Activated CD4-positive, alpha-beta T cell treated with anti-CD3 and anti-CD28 coated beads for 36 hours (primary cell): ENCODE measurements at regions not wholly inside any gene's neighbourhood (a gene's known extent, or its start where the extent isn't known, plus 50 kb on each side); places are given as distances from the start of the nearest gene placed in this dataset.
"Not testable (repeated sequence)": the region's sequence is repeated elsewhere in the genome, so short reads cannot be mapped to it uniquely, and the experiment has no call there.

Experiments used
- ATAC-seq: fragments of 200-7000 bp; cut with Tn5 transposase; one replicate; pipeline ENCODE4 v1.10.0; 2021; ENCODE audit warnings: mild to moderate bottlenecking, moderate library complexity
- CTCF ChIA-PET: fragments of 350-600 bp; sonication (Branson Sonifier 250); formaldehyde crosslinking; loops from one replicate; lab custom pipeline; 2021; ENCODE audit warnings: antibody characterized with exemption; lab: Charles Lee
- POLR2A ChIA-PET: fragments of 350-600 bp; sonication (Branson Sonifier 250); formaldehyde crosslinking; loops from one replicate; lab custom pipeline; 2021; ENCODE audit warnings: antibody characterized with exemption, inconsistent platforms; lab: Charles Lee
- DNase-seq: peaks from one replicate; pipeline ENCODE4 v3.0.0-alpha.2; 2020
- H3K27ac Mint-ChIP-seq: one replicate; pipeline ENCODE4 v1.8.0; 2021; ENCODE audit warnings: mixed read lengths
- H3K27me3 Mint-ChIP-seq: one replicate; pipeline ENCODE4 v1.8.0; 2021; ENCODE audit warnings: mixed read lengths
- H3K36me3 Mint-ChIP-seq: one replicate; pipeline ENCODE4 v1.8.0; 2021; ENCODE audit warnings: low read depth, mixed read lengths
- H3K4me1 Mint-ChIP-seq: one replicate; pipeline ENCODE4 v1.8.0; 2021; ENCODE audit warnings: mixed read lengths
- H3K4me3 Mint-ChIP-seq: one replicate; pipeline ENCODE4 v1.8.0; 2021; ENCODE audit warnings: mild to moderate bottlenecking, moderate library complexity, mixed read lengths
- H3K9me3 Mint-ChIP-seq: one replicate; pipeline ENCODE4 v1.8.0; 2021; ENCODE audit warnings: low read depth, mixed read lengths
- intact Hi-C, 2 experiments: fragments of 100-400 bp; cut with DNase I in 1 of 2; cut with micrococcal nuclease in 1 of 2; formaldehyde crosslinking; loops; one replicate each; pipeline versions ENCODE4 v1.14.2 to v1.15.1; 2022 to 2024; cut with DNase I, micrococcal nuclease

DNA sequence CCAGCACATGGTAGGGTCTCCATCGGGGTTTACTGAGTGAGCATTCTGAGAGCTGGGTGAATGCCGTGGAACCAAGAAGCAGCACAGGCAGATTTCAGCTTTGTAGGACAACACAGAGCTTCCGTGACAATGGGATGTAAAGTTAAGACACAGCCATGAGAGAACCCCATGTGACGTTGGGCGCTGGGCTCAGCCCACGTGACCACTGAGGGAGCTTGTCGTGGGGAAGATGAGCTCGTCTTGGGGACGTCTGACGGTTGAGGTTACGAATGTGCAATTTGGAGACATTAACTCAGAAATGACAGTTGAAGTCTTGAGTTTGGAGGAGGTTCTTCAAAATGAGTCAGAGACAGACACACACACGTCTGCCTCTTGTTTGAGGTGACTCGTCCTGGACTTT lies 51.5 kb upstream of the MUC20 start:
- H3K4me3 Mint-ChIP-seq, intact Hi-C loops, H3K9me3 Mint-ChIP-seq, CTCF ChIA-PET, H3K4me1 Mint-ChIP-seq, H3K27me3 Mint-ChIP-seq, POLR2A ChIA-PET: not testable (repeated sequence)
- peak; percentile 69 for DNase-seq
- Mint-ChIP-seq H3K36me3 (peaks cover 13% of the 10 kb centered on the region), H3K27ac (peak overlapping the region; percentile 37)
- peak; percentile 92 for ATAC-seq

DNA sequence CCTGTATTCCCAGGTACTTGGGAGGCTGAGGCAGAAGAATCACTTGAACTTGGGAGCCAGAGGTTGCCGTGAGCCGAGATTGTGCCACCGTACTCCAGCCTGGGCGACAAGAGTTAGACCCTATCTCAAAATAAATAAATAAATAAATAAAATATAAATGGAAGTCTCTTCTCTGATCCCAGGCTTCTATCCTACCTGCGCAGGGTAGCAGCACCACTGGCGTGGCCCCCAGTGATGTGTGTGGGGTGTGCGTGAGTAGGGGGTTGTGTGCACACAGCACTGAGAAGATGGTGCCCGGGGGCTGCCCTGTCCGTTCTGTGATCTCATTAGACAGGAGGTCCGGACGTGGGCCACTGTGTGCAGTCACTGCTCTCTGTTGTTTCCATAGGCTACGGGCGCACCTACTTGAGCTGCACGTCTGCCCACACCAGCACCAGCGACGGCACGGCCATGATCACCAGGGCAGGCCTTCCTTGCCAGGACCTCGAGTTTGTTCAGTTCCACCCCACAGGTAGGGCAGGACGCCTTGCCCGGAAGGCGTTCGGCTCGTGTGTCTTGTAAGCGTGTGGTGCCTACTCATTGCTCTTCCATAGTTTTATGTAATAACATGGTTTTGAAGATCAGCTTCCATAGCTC lies 52.5 kb upstream of the MUC20 start:
- H3K27me3 Mint-ChIP-seq, H3K4me3 Mint-ChIP-seq, H3K9me3 Mint-ChIP-seq, CTCF ChIA-PET, intact Hi-C loops, DNase-seq, ATAC-seq, H3K27ac Mint-ChIP-seq, POLR2A ChIA-PET, H3K4me1 Mint-ChIP-seq: not testable (repeated sequence)
- H3K36me3 Mint-ChIP-seq, result peaks cover 16% of the 10 kb centered on the region

DNA sequence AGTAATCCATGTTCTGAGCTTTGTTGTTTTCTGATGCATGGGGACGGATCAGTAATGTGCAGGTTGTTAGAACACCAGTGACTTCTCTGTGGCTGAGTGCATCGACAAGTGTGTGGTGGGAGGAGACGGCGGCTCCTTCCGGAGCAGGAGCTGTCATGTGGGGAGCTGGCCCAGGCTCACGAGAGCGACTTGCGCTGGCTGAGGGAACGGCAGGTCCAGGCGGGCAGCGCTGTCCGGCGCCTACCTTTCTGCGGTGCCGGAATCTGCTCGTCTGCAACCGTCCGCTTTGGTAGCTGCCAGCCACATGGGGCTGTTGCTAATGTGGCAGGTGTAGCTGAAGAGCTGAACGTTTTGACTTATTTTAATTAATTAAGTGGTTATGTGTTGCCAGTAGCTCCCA lies 55.5 kb upstream of the MUC20 start:
- H3K9me3 Mint-ChIP-seq, H3K4me1 Mint-ChIP-seq, POLR2A ChIA-PET, intact Hi-C loops, H3K4me3 Mint-ChIP-seq, H3K27ac Mint-ChIP-seq, H3K27me3 Mint-ChIP-seq, ATAC-seq, DNase-seq, CTCF ChIA-PET: not testable (repeated sequence)
- H3K36me3 Mint-ChIP-seq, result peaks cover 11% of the 10 kb centered on the region

DNA sequence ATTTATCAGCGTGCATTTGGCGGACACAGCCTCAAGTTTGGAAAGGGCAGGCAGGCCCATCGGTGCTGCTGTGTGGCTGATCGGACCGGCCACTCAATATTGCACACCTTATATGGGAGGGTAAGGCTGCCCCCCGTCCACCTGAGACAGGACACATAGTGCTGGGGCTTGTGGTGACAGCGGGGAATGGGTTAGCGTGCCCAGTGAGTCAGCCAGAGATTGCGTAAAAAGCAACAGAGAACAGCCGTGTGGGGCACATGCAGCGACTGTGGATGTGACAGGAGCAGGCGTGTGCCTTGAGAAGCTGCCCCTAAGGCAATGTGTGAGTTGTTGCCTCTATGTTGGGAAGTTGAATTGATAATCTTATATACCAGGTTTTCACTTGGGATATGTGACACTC lies 56.6 kb upstream of the MUC20 start:
- H3K4me3 Mint-ChIP-seq, CTCF ChIA-PET, H3K4me1 Mint-ChIP-seq, DNase-seq, H3K9me3 Mint-ChIP-seq, ATAC-seq, H3K36me3 Mint-ChIP-seq, intact Hi-C loops, H3K27me3 Mint-ChIP-seq, H3K27ac Mint-ChIP-seq, POLR2A ChIA-PET: not testable (repeated sequence)

DNA sequence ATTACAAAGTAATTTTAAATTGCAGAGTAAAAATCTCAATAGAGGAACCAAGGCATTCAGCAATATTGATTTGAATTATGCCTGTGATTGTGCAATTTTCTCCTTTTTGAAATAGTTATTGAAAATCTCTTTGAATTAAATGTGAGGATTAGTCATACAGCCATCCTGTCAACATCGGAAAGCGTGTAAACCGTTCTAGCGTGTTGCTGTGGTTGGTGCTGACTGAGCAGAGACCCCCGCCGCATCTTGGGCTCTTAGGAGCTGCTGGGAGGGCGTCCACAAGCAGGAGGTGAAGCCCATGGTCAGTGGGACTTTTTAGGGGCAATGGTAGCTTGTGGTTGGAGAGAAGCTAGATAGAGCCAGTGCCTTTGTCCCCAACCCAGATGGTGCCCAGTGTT lies 61.6 kb upstream of the MUC20 start:
- CTCF ChIA-PET, DNase-seq, H3K4me1 Mint-ChIP-seq, H3K27me3 Mint-ChIP-seq, H3K27ac Mint-ChIP-seq, H3K36me3 Mint-ChIP-seq, POLR2A ChIA-PET, H3K9me3 Mint-ChIP-seq: not testable (repeated sequence)
- intact Hi-C loops, result loop anchor here (10.0 kb wide), 1 partner anchor 384 kb away; the partner anchor contains the start of gene XXYLT1 (in 2 of the 2)
- H3K4me3 Mint-ChIP-seq, result peak overlapping the region; percentile 68
- ATAC-seq, result peak; percentile 18

DNA sequence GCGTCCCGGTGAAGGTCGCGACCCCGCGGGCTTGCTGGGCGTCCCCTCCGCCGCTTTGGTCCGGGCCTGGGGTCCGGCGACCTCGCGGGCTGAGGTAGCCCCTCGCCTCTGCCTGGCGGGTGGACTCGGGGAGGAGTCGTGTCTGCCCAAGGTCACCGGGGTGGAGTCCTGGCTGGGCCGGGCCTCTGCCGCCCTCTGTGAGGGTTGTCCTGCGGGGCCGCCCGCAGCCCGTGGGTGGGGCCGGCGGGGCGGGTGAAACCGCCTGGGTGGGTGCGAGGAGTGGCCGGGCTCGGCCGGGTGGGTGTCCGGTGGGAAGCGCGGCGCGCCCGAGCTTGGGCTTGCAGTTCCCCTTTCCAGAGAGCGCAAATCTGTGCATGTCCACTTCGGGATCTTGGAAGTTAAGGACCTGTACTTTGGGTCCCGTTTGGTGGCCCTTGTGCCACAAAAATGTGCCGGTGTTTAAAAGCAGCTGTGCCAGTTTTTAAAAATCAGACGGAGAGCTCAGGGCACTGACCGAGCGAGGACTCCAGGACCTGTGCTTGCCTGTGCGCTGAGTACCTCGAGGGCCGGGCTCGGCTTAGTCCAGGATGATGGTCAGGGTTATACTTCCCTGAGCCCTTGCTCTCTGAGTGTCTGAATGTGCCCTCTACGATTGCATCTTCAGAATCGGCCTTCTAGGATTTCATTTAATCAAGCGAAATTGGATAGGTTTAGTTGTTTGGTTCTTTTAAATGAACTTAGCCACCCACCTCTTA lies 62.2 kb upstream of the MUC20 start:
- POLR2A ChIA-PET, CTCF ChIA-PET, H3K36me3 Mint-ChIP-seq, H3K27ac Mint-ChIP-seq, H3K9me3 Mint-ChIP-seq, H3K27me3 Mint-ChIP-seq, H3K4me1 Mint-ChIP-seq: not testable (repeated sequence)
- ATAC-seq (peak; percentile 28), DNase-seq (peak; percentile 26)
- peak overlapping the region; percentile 68 for H3K4me3 Mint-ChIP-seq
- intact Hi-C loops, result loop anchor here (10.0 kb wide), 1 partner anchor 384 kb away; the partner anchor contains the start of gene XXYLT1 (in 2 of the 2)

DNA sequence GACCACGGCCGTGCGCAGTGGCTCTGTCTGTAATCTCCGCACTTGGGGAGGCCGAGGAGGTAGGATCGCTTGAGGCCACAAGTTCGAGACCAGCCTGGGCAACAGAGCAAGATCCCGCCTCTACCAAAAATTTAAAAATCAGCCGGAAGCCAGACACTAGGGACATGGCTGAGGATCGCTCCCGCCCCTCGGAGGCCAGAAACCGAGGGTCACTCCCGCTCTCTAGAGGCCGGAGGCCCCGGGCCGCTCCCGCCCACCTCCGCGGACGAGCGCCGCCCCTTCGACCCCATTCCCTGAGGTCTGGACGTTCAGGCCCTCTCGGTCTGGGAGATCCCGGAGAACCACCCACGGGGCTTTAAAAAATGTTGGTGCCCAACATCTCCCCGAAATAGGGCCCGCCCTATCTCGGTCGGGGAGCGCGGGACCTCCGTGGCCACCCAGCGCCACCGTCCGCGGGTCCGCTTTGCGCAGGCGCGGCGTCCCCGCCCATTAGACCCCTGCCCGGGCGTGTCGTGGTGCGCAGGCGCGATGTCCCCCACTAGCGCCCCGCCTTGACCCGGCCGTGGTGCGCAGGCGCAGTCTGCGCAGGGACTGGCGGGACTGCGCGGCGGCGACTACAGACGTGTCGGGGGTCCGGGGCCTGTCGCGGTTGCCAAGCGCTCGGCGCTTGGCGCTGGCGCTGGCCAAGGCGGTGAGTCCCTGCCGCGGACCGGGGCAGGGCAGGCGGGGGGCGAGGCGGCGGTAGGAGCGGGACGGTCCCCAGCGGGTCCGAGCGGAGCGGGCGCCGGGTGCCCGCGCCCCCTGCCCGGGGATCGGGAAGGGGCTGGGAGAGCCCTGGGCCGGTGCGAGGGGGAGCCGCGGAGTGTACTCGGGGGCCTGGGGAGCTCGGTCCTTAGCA lies 63.1 kb upstream of the MUC20 start:
- H3K27me3 Mint-ChIP-seq, POLR2A ChIA-PET, H3K36me3 Mint-ChIP-seq, H3K4me1 Mint-ChIP-seq, CTCF ChIA-PET, H3K9me3 Mint-ChIP-seq: not testable (repeated sequence)
- intact Hi-C loops, result loop anchor here (10.0 kb wide), 1 partner anchor 383 kb away; the partner anchor contains the start of gene XXYLT1 (in 2 of the 2)
- DNase-seq (peak; percentile 94), ATAC-seq (peak; percentile 93)
- Mint-ChIP-seq H3K27ac (peak overlapping the region; percentile 69), H3K4me3 (peak overlapping the region; percentile 71)

DNA sequence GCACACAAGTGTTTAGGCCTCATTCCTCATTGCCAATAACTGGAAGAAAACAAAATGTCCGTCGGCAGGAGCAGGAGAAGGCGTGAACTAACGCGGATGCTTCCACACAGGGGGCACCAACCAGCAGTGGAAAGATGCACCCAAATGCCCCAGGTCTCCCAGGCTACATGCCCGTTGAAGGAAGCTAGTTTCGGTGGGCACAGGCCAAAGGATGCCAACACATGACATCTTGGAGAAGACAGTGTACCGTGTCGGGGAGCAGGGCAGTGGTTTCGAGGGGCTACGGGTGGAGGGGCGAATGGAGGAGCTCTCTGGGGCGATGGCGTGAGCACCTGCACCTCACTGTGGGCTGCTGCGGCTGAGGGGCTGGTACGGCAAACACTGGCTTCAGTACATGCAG lies 64.7 kb upstream of the MUC20 start:
- H3K36me3 Mint-ChIP-seq, H3K27ac Mint-ChIP-seq, ATAC-seq, DNase-seq, H3K9me3 Mint-ChIP-seq, POLR2A ChIA-PET, CTCF ChIA-PET, H3K27me3 Mint-ChIP-seq, H3K4me1 Mint-ChIP-seq: not testable (repeated sequence)
- intact Hi-C loops, result loop anchor here (10.0 kb wide), 1 partner anchor 381 kb away; the partner anchor contains the start of gene XXYLT1 (in 2 of the 2)
- H3K4me3 Mint-ChIP-seq, result peak overlapping the region; percentile 8

DNA sequence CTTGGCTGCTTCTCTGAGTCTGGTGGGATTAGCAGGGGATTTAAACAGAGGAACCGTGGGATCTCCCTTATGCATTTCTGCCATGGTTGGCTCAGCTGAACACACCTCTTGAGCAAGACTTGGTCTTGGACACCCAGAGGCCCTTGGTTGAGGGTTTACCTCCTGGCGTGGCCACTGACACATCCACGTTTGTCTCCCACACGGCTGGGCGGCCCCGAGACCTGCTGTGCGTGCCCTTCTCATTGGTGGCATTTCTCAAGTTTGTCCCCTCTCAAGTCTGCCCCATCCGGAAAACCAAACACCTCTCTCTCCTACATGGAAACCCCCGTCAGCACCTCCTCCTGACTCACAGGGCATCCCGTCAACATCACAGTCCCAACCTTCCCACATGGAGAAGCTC lies 66.0 kb upstream of the MUC20 start:
- H3K27me3 Mint-ChIP-seq, DNase-seq, H3K9me3 Mint-ChIP-seq, POLR2A ChIA-PET, ATAC-seq, H3K27ac Mint-ChIP-seq, H3K4me1 Mint-ChIP-seq, H3K4me3 Mint-ChIP-seq, H3K36me3 Mint-ChIP-seq, CTCF ChIA-PET: not testable (repeated sequence)
- intact Hi-C loops, result loop anchor here (10.0 kb wide), 1 partner anchor 380 kb away; the partner anchor contains the start of gene XXYLT1 (in 2 of the 2)

DNA sequence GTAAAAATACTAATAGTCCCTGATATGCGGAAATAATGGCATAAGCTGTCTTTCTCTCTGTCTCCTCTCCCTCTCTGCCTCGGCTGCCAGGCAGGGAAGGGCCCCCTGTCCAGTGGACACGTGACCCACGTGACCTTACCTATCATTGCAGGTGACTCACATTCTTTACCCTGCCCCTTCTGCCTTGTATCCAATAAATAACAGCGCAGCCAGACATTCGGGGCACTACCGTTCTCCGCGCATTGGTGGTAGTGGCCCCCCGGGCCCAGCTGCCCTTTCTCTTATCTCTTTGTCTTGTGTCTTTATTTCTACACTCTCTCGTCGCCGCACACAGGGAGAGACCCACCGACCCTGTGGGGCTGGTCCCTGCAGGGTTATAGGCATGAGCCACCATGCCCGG lies 66.6 kb upstream of the MUC20 start:
- H3K27ac Mint-ChIP-seq, H3K4me3 Mint-ChIP-seq, H3K27me3 Mint-ChIP-seq, H3K9me3 Mint-ChIP-seq, DNase-seq, ATAC-seq, H3K4me1 Mint-ChIP-seq, CTCF ChIA-PET, H3K36me3 Mint-ChIP-seq, POLR2A ChIA-PET: not testable (repeated sequence)
- intact Hi-C loops, result loop anchor here (10.0 kb wide), 1 partner anchor 379 kb away; the partner anchor contains the start of gene XXYLT1 (in 2 of the 2)

DNA sequence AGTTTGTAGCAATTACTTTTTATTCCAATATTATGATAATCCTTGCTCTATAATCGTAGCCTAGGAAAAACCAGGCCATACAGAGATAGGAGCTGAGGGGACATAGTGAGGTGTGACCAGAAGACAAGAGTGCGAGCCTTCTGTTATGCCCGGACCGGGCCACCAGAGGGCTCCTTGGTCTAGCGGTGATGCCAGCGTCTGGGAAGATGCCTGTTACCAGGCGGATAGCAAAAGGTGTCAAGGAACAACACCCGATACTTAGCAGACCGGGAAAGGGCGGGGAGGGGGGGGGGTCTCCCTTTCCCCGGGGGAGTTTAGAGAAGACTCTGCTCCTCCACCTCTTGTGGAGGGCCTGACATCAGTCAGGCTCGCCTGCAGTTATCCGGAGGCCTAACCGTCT lies 67.1 kb upstream of the MUC20 start:
- ATAC-seq, H3K27me3 Mint-ChIP-seq, H3K27ac Mint-ChIP-seq, POLR2A ChIA-PET, H3K36me3 Mint-ChIP-seq, H3K4me1 Mint-ChIP-seq, H3K4me3 Mint-ChIP-seq, H3K9me3 Mint-ChIP-seq: not testable (repeated sequence)
- DNase-seq, result peak; percentile 38
- intact Hi-C loops, result loop anchor here (2.0 to 10.0 kb wide), 2 partner anchors 197 to 379 kb away; partner anchors contain the start of gene XXYLT1 (in 2 of the 2)
- CTCF ChIA-PET, result interaction anchor here (0.7 kb wide), 1 partner anchor 111 kb away, joined by 3 read pairs; no protein-coding TSS in a partner anchor
